GM04503 (cell line): ENCODE measurements at regions not wholly inside any gene's neighbourhood (a gene's known extent, or its start where the extent isn't known, plus 50 kb on each side); places are given as distances from the start of the nearest gene placed in this dataset.
"Not testable (repeated sequence)": the region's sequence is repeated elsewhere in the genome, so short reads cannot be mapped to it uniquely, and the experiment has no call there.

Source experiments
- DNase-seq: peaks from one replicate; pipeline ENCODE4 v3.0.0-alpha.2; 2012; ENCODE audit warnings: low read depth

- no peak for DNase-seq
These were observed 55.1 kb downstream of the ID4 start for GRCh38 chr6:19892260-19892659.

- no peak for DNase-seq
These were observed 58.9 kb downstream of the ID4 start for GRCh38 chr6:19895866-19896692.

GRCh38 chr6:19896693-19897010 lies 59.5 kb downstream of the ID4 start:
- DNase-seq: no peak

GRCh38 chr6:19898141-19898740 lies 61.1 kb downstream of the ID4 start:
- DNase-seq: no peak

GRCh38 chr6:19902201-19902600 lies 65.0 kb downstream of the ID4 start:
- no peak for DNase-seq

GRCh38 chr6:19904408-19904807 lies 67.2 kb downstream of the ID4 start:
- DNase-seq: not testable (repeated sequence)

- no peak for DNase-seq
These were observed 68.4 kb downstream of the ID4 start for GRCh38 chr6:19905584-19905983.

- peak; percentile 10 for DNase-seq
These were observed 69.0 kb downstream of the ID4 start for GRCh38 chr6:19906171-19906570.

- no peak for DNase-seq
These were observed 74.1 kb downstream of the ID4 start for GRCh38 chr6:19911223-19911622.

- no peak for DNase-seq
These were observed 81.3 kb downstream of the ID4 start for GRCh38 chr6:19918436-19918835.

- DNase-seq: no peak
These were observed 84.6 kb downstream of the ID4 start for GRCh38 chr6:19921786-19922185.

GRCh38 chr6:19925533-19925932 lies 88.4 kb downstream of the ID4 start:
- DNase-seq: no peak

GRCh38 chr6:19928461-19928860 lies 91.3 kb downstream of the ID4 start:
- no peak for DNase-seq

- no peak for DNase-seq
These were observed 92.1 kb downstream of the ID4 start for GRCh38 chr6:19929312-19929711.

- no peak for DNase-seq
These were observed 97.9 kb downstream of the ID4 start for GRCh38 chr6:19934996-19935591.

- not testable (repeated sequence) for DNase-seq
These were observed 102.2 kb downstream of the ID4 start for GRCh38 chr6:19939321-19939720.

GRCh38 chr6:19939926-19940325 lies 102.8 kb downstream of the ID4 start:
- not testable (repeated sequence) for DNase-seq

GRCh38 chr6:19943042-19943441 lies 105.9 kb downstream of the ID4 start:
- DNase-seq: no peak

GRCh38 chr6:19945843-19946358 lies 108.7 kb downstream of the ID4 start:
- no peak for DNase-seq

GRCh38 chr6:19949155-19949554 lies 112.0 kb downstream of the ID4 start:
- no peak for DNase-seq

- DNase-seq: no peak
These were observed 126.9 kb downstream of the ID4 start for GRCh38 chr6:19964115-19964514.

GRCh38 chr6:19968201-19968600 lies 131.0 kb downstream of the ID4 start:
- DNase-seq: no peak

GRCh38 chr6:19972221-19972620 lies 135.1 kb downstream of the ID4 start:
- no peak for DNase-seq
